SK-N-SH (cell line): ENCODE measurements at regions not wholly inside any gene's neighbourhood (a gene's known extent, or its start where the extent isn't known, plus 50 kb on each side); places are given as distances from the start of the nearest gene placed in this dataset.

ENCODE experiments used
- CHD2 ChIP-seq: fragments of 150-350 bp; IDR thresholded peaks from 2 replicates; pipeline ENCODE4 v1.6.1; 2018; ENCODE audit warnings: low read length; ENCODE audit not compliant: partially characterized antibody
- EP300 ChIP-seq, 2 experiments: IDR thresholded peaks; 2 replicates each; pipeline versions ENCODE4 v1.4.0 to v1.6.1; 2012; ENCODE audit warnings: borderline replicate concordance in 1 of 2, low read depth in 1 of 2, low read length in 1 of 2
- EZH2phosphoT487 ChIP-seq: fragments of 200-600 bp; sonication (generic); IDR thresholded peaks from 2 replicates; pipeline ENCODE4 v1.6.1; 2017; ENCODE audit warnings: low read depth, mixed run types, mild to moderate bottlenecking, antibody characterized with exemption, moderate library complexity, borderline replicate concordance
- GABPA ChIP-seq: IDR thresholded peaks from 2 replicates; pipeline ENCODE4 v1.4.0; 2012; ENCODE audit warnings: low read depth, mild to moderate bottlenecking
- MEF2A ChIP-seq: IDR thresholded peaks from 2 replicates; pipeline ENCODE4 v1.4.0; 2012; ENCODE audit warnings: low read depth, borderline replicate concordance
- MXI1 ChIP-seq: IDR thresholded peaks from 2 replicates; pipeline ENCODE4 v1.6.1; 2012; ENCODE audit warnings: mild to moderate bottlenecking, low read depth, low read length, improper control_type of control experiment
- RAD21 ChIP-seq: IDR thresholded peaks from 2 replicates; pipeline ENCODE4 v1.6.1; 2012; ENCODE audit warnings: mild to moderate bottlenecking, low read length
- TF ChIP-seq, protein P1 (sequence below): fragments of 200-600 bp; sonication (generic); IDR thresholded peaks from 2 replicates; pipeline ENCODE4 v1.6.1; 2017; ENCODE audit warnings: antibody characterized with exemption, mild to moderate bottlenecking, moderate library complexity
- TF ChIP-seq, protein P2 (sequence below): IDR thresholded peaks from 2 replicates; pipeline ENCODE4 v1.6.1; 2012; ENCODE audit warnings: mild to moderate bottlenecking, low read depth, low read length, moderate library complexity
- TF ChIP-seq, protein P3 (sequence below): IDR thresholded peaks from 2 replicates; pipeline ENCODE4 v1.4.0; 2012; ENCODE audit warnings: low read depth, borderline replicate concordance
- TF ChIP-seq, protein P4 (sequence below): IDR thresholded peaks from 2 replicates; pipeline ENCODE4 v1.4.0; 2012; ENCODE audit warnings: low read depth, borderline replicate concordance
- TF ChIP-seq, protein P5 (sequence below): IDR thresholded peaks from 2 replicates; pipeline ENCODE4; 2012

DNA sequence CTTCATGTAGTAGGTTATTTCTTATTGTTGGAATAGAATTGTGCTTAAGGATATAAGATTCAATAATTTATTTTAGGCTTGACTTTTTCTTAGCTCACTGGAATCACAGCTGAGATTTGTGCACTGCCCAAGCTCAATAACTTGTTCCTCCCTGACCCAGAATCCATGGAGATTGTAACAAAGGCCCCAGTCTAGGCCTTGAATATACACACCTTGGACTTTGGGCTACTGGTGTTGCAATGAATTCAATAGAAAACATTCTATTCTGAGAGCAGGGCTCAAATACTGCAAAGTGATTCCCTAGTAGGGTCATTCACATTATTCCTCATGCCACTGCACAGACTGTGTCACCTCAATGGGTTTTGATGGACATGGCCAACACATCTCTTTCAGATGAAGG lies 352.4 kb downstream of the GALC start:
- TF ChIP-seq EP300 (IDR thresholded peaks at IDR 0.05; ENCODE audit: borderline replicate concordance in 1 of 2, low read depth in 1 of 2, low read length in 1 of 2) (no peak), CHD2 (no peak), EZH2phosphoT487 (no peak), RAD21 (no peak), MEF2A (no peak), MXI1 (no peak), GABPA (no peak)
- TF ChIP-seq, protein P1, sequence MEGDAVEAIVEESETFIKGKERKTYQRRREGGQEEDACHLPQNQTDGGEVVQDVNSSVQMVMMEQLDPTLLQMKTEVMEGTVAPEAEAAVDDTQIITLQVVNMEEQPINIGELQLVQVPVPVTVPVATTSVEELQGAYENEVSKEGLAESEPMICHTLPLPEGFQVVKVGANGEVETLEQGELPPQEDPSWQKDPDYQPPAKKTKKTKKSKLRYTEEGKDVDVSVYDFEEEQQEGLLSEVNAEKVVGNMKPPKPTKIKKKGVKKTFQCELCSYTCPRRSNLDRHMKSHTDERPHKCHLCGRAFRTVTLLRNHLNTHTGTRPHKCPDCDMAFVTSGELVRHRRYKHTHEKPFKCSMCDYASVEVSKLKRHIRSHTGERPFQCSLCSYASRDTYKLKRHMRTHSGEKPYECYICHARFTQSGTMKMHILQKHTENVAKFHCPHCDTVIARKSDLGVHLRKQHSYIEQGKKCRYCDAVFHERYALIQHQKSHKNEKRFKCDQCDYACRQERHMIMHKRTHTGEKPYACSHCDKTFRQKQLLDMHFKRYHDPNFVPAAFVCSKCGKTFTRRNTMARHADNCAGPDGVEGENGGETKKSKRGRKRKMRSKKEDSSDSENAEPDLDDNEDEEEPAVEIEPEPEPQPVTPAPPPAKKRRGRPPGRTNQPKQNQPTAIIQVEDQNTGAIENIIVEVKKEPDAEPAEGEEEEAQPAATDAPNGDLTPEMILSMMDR: no peak
- TF ChIP-seq, protein P2, sequence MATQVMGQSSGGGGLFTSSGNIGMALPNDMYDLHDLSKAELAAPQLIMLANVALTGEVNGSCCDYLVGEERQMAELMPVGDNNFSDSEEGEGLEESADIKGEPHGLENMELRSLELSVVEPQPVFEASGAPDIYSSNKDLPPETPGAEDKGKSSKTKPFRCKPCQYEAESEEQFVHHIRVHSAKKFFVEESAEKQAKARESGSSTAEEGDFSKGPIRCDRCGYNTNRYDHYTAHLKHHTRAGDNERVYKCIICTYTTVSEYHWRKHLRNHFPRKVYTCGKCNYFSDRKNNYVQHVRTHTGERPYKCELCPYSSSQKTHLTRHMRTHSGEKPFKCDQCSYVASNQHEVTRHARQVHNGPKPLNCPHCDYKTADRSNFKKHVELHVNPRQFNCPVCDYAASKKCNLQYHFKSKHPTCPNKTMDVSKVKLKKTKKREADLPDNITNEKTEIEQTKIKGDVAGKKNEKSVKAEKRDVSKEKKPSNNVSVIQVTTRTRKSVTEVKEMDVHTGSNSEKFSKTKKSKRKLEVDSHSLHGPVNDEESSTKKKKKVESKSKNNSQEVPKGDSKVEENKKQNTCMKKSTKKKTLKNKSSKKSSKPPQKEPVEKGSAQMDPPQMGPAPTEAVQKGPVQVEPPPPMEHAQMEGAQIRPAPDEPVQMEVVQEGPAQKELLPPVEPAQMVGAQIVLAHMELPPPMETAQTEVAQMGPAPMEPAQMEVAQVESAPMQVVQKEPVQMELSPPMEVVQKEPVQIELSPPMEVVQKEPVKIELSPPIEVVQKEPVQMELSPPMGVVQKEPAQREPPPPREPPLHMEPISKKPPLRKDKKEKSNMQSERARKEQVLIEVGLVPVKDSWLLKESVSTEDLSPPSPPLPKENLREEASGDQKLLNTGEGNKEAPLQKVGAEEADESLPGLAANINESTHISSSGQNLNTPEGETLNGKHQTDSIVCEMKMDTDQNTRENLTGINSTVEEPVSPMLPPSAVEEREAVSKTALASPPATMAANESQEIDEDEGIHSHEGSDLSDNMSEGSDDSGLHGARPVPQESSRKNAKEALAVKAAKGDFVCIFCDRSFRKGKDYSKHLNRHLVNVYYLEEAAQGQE: no peak
- TF ChIP-seq, protein P3, sequence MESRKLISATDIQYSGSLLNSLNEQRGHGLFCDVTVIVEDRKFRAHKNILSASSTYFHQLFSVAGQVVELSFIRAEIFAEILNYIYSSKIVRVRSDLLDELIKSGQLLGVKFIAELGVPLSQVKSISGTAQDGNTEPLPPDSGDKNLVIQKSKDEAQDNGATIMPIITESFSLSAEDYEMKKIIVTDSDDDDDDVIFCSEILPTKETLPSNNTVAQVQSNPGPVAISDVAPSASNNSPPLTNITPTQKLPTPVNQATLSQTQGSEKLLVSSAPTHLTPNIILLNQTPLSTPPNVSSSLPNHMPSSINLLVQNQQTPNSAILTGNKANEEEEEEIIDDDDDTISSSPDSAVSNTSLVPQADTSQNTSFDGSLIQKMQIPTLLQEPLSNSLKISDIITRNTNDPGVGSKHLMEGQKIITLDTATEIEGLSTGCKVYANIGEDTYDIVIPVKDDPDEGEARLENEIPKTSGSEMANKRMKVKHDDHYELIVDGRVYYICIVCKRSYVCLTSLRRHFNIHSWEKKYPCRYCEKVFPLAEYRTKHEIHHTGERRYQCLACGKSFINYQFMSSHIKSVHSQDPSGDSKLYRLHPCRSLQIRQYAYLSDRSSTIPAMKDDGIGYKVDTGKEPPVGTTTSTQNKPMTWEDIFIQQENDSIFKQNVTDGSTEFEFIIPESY: no peak
- TF ChIP-seq, protein P4, sequence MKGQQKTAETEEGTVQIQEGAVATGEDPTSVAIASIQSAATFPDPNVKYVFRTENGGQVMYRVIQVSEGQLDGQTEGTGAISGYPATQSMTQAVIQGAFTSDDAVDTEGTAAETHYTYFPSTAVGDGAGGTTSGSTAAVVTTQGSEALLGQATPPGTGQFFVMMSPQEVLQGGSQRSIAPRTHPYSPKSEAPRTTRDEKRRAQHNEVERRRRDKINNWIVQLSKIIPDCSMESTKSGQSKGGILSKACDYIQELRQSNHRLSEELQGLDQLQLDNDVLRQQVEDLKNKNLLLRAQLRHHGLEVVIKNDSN: no peak
- TF ChIP-seq, protein P5, sequence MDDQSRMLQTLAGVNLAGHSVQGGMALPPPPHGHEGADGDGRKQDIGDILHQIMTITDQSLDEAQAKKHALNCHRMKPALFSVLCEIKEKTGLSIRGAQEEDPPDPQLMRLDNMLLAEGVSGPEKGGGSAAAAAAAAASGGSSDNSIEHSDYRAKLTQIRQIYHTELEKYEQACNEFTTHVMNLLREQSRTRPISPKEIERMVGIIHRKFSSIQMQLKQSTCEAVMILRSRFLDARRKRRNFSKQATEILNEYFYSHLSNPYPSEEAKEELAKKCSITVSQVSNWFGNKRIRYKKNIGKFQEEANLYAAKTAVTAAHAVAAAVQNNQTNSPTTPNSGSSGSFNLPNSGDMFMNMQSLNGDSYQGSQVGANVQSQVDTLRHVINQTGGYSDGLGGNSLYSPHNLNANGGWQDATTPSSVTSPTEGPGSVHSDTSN: no peak
